Ovary (tissue), 3 donors: ENCODE measurements at regions not wholly inside any gene's neighbourhood (a gene's known extent, or its start where the extent isn't known, plus 50 kb on each side); places are given as distances from the start of the nearest gene placed in this dataset.

Experiments
- CTCF ChIP-seq, 3 donors: fragments of 450-650 bp in 2 of 3; fragments of 200-600 bp in 1 of 3; IDR thresholded peaks; one replicate each; pipeline versions ENCODE4 v1.5.1 to v1.8.0; 2016 to 2022; ENCODE audit warnings: antibody characterized with exemption in 3 of 3, mild to moderate bottlenecking in 1 of 3
- EP300 ChIP-seq: sonication (generic); formaldehyde crosslinking; IDR thresholded peaks from one replicate; pipeline ENCODE4 v1.6.1; 2017; ENCODE audit warnings: antibody characterized with exemption
- POLR2A ChIP-seq: fragments of 450-650 bp; IDR thresholded peaks from one replicate; pipeline ENCODE4 v1.6.1; 2017; ENCODE audit warnings: antibody characterized with exemption, mild to moderate bottlenecking, moderate library complexity
- donor health status: DM: no; HTN: no; CAD: no.

GRCh38 chr5:145495741-145496140 lies 339.4 kb downstream of the PRELID2 start:
- TF ChIP-seq CTCF (IDR thresholded peaks at IDR 0.05) (no peak), EP300 (no peak), POLR2A (no peak)
